Nephron progenitor cell (in vitro differentiated cells): ENCODE measurements at regions not wholly inside any gene's neighbourhood (a gene's known extent, or its start where the extent isn't known, plus 50 kb on each side); places are given as distances from the start of the nearest gene placed in this dataset.

Experiments
- DNase-seq: peaks from one replicate; pipeline ENCODE4 v3.0.0; 2021
- H3K27ac Mint-ChIP-seq: 2 replicates; pipeline ENCODE4 v1.8.0; 2021; ENCODE audit warnings: mild to moderate bottlenecking, moderate library complexity, mixed read lengths
- H3K27me3 Mint-ChIP-seq: 2 replicates; pipeline ENCODE4 v1.8.0; 2021; ENCODE audit warnings: mild to moderate bottlenecking, low read depth, mixed read lengths; ENCODE audit not compliant: poor library complexity
- H3K36me3 Mint-ChIP-seq: 2 replicates; pipeline ENCODE4 v1.8.0; 2021; ENCODE audit warnings: low read depth, mixed read lengths
- H3K4me1 Mint-ChIP-seq: 2 replicates; pipeline ENCODE4 v1.8.0; 2021; ENCODE audit warnings: mixed read lengths
- H3K4me3 Mint-ChIP-seq: 2 replicates; pipeline ENCODE4 v1.8.0; 2021; ENCODE audit warnings: mild to moderate bottlenecking, moderate library complexity, mixed read lengths
- H3K9me3 Mint-ChIP-seq: 2 replicates; pipeline ENCODE4 v1.8.0; 2021; ENCODE audit warnings: mild to moderate bottlenecking, moderate library complexity, mixed read lengths
- TF ChIP-seq, protein P1 (sequence below): fragments of 200-600 bp; sonication (generic); IDR thresholded peaks from 2 replicates; pipeline ENCODE4 v1.5.0; 2021; ENCODE audit warnings: antibody characterized with exemption

DNA sequence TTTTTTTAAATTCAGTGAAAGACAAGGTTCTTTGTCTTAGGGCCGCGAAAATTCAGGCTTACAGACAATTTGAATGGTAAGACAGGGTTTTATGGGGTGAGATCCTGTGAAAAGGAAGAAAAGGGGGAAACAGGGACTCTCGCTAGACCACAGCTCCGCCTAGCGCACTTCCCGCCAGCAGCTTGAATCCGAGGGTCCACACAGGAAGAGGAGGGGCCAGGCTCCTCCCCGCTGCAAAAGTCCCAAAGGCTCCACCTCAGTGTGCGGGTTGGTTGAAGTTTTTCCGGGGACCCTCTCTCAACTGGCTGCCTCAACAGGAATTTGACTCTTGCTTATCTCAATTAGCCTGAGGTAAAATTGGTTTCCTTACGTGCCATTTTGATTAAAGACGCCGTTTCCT lies 950.9 kb upstream of the CNTN5 start:
- no peaks in the 10 kb centered on the region for H3K9me3 Mint-ChIP-seq
- H3K27ac Mint-ChIP-seq: no peak overlapping the region
- TF ChIP-seq, protein P1, sequence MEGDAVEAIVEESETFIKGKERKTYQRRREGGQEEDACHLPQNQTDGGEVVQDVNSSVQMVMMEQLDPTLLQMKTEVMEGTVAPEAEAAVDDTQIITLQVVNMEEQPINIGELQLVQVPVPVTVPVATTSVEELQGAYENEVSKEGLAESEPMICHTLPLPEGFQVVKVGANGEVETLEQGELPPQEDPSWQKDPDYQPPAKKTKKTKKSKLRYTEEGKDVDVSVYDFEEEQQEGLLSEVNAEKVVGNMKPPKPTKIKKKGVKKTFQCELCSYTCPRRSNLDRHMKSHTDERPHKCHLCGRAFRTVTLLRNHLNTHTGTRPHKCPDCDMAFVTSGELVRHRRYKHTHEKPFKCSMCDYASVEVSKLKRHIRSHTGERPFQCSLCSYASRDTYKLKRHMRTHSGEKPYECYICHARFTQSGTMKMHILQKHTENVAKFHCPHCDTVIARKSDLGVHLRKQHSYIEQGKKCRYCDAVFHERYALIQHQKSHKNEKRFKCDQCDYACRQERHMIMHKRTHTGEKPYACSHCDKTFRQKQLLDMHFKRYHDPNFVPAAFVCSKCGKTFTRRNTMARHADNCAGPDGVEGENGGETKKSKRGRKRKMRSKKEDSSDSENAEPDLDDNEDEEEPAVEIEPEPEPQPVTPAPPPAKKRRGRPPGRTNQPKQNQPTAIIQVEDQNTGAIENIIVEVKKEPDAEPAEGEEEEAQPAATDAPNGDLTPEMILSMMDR: no peak
- no peak overlapping the region for H3K4me3 Mint-ChIP-seq
- no peaks in the 10 kb centered on the region for H3K36me3 Mint-ChIP-seq
- DNase-seq: no peak
- H3K27me3 Mint-ChIP-seq: peaks cover 5% of the 10 kb centered on the region
- no peaks in the 10 kb centered on the region for H3K4me1 Mint-ChIP-seq

- Mint-ChIP-seq H3K36me3 (no peaks in the 10 kb centered on the region), H3K27ac (peak overlapping the region; percentile 34)
These were observed 929.8 kb upstream of the CNTN5 start for GRCh38 chr11:98090861-98091505.

GRCh38 chr11:98099371-98099770 lies 921.4 kb upstream of the CNTN5 start:
- no peak overlapping the region for H3K27ac Mint-ChIP-seq
- H3K4me1 Mint-ChIP-seq: no peaks in the 10 kb centered on the region
- H3K4me3 Mint-ChIP-seq: no peak overlapping the region
- H3K9me3 Mint-ChIP-seq: no peaks in the 10 kb centered on the region
- H3K27me3 Mint-ChIP-seq: no peaks in the 10 kb centered on the region
- no peak for DNase-seq
- TF ChIP-seq, protein P1: no peak
- no peaks in the 10 kb centered on the region for H3K36me3 Mint-ChIP-seq

More at GRCh38 chr11:98090861-98091505, 929.8 kb upstream of the CNTN5 start:
- no peak for DNase-seq
- H3K4me1 Mint-ChIP-seq: peaks cover 5% of the 10 kb centered on the region
- H3K4me3 Mint-ChIP-seq: no peak overlapping the region
- no peaks in the 10 kb centered on the region for H3K27me3 Mint-ChIP-seq
- H3K9me3 Mint-ChIP-seq: no peaks in the 10 kb centered on the region
- TF ChIP-seq, protein P1: no peak

DNA sequence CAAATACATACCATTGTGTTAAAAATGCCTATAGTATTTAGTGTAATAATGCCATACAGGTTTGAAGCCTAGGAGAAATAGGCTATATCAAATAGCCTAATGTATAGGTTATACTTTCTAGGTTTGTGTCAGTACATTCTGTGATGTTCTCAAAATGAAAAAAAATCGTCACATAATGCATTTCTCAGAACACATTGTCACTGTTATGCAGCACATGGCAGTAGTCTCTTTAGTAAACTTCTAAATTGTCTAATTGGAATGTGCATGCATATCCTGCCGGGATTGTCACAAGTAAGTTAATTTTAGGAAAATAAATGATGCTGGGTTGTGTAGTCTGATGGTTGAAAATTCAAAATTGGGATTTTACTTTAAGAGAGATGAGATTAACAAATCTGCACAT lies 920.1 kb upstream of the CNTN5 start:
- no peak for DNase-seq
- Mint-ChIP-seq H3K27ac (no peak overlapping the region), H3K4me1 (no peaks in the 10 kb centered on the region), H3K9me3 (no peaks in the 10 kb centered on the region), H3K27me3 (no peaks in the 10 kb centered on the region), H3K4me3 (no peak overlapping the region), H3K36me3 (no peaks in the 10 kb centered on the region)
- TF ChIP-seq, protein P1: no peak

- Mint-ChIP-seq H3K4me1 (no peaks in the 10 kb centered on the region), H3K36me3 (no peaks in the 10 kb centered on the region), H3K9me3 (no peaks in the 10 kb centered on the region), H3K4me3 (no peak overlapping the region), H3K27ac (no peak overlapping the region), H3K27me3 (no peaks in the 10 kb centered on the region)
- TF ChIP-seq, protein P1: no peak
- no peak for DNase-seq
These were observed 919.4 kb upstream of the CNTN5 start for GRCh38 chr11:98101329-98101728.

GRCh38 chr11:98104249-98104648 lies 916.5 kb upstream of the CNTN5 start:
- Mint-ChIP-seq H3K4me1 (no peaks in the 10 kb centered on the region), H3K36me3 (no peaks in the 10 kb centered on the region), H3K9me3 (no peaks in the 10 kb centered on the region)

More at GRCh38 chr11:98104249-98104648, 916.5 kb upstream of the CNTN5 start:
- no peak overlapping the region for H3K27ac Mint-ChIP-seq
- TF ChIP-seq, protein P1: no peak
- no peaks in the 10 kb centered on the region for H3K27me3 Mint-ChIP-seq
- no peak overlapping the region for H3K4me3 Mint-ChIP-seq
- DNase-seq: no peak
